HG03460 (cell line): ENCODE measurements at regions not wholly inside any gene's neighbourhood (a gene's known extent, or its start where the extent isn't known, plus 50 kb on each side); places are given as distances from the start of the nearest gene placed in this dataset.

ENCODE experiments used
- ATAC-seq: cut with Tn5 transposase; IDR thresholded peaks from one replicate; pipeline ENCODE4 v1.9.1; 2021; ENCODE audit not compliant: unreplicated experiment

DNA sequence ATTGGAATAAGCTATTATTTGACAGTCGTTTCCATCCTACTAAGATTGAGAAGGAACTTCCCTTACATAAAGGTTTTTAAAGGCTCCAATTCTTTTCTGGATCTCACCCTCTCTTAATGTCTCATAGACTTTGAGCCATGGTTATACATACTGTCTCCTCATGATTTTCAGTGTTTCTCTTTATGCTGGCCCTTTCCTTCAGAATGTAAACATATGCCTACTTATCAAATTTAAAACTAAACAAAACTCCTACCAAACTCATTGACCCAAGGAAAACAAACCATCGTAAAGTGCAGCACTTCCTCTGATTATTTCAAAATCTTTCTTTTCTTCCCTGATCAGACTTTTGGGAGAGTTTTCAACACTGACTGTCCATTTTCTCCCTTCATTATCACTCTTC is 163.4 kb upstream of the DPYD start:
- ATAC-seq: no peak

DNA sequence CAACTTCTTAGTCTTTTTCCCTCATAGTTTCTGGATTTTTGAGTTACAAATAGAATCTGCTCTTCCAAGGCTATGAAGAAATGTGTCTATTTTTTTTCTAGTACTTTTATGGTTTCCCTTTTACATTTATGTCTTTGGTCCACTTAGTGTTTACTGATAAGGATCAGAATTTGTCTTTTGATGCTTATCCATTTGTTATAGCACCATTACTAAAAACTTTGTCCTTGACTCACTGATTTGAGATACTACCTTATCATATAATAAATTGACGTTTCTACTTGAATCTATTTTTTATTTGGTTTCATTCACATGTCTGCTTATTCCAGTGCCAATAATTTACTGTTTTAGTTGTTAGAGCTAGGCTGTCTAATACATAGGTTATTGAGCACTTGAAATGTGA is 161.1 kb upstream of the DPYD start:
- ATAC-seq: no peak

DNA sequence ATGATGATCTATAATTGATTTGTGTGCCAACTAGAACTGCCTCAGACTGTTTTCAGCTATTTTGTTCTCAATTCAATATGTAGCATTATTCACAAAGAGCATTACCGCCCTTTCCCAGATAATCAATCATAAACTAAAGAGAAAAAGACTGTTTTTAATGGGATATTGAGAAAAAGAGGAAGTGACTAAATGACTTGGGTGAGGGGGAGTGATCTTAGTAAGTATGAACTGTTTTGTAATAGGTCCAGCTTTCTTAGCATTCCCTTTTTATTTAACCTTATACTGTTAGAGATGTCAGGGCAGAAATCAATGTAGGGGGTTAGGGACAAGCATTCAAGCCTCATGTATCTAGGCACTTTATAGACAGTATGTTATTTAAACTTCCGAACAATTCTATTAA is 157.8 kb upstream of the DPYD start:
- ATAC-seq: no peak

DNA sequence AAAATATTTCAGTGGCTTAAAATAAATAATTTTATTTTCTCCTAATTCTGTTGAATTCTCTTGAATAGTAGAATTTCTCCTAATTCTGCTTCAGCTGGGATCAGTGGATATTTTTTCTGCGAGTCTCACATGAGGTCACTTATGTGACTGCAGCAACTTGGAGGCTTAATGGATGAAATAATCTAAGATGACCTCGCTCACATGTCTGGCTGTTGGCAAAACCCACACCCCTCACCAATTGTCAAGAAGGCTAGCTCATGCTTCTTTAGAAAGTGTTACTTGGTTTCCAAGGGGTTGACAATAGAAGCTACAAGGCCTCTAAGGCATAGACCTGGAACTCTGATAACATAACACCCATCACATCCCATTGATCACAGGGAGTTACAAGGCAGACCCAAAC is 156.9 kb upstream of the DPYD start:
- ATAC-seq: no peak

- no peak for ATAC-seq
Observed at GRCh38 chr1:98075626-98076025, 154.8 kb upstream of the DPYD start.

GRCh38 chr1:98073823-98074222 is 153.0 kb upstream of the DPYD start:
- no peak for ATAC-seq

- no peak for ATAC-seq
Observed at GRCh38 chr1:98073106-98073505, 152.3 kb upstream of the DPYD start.

DNA sequence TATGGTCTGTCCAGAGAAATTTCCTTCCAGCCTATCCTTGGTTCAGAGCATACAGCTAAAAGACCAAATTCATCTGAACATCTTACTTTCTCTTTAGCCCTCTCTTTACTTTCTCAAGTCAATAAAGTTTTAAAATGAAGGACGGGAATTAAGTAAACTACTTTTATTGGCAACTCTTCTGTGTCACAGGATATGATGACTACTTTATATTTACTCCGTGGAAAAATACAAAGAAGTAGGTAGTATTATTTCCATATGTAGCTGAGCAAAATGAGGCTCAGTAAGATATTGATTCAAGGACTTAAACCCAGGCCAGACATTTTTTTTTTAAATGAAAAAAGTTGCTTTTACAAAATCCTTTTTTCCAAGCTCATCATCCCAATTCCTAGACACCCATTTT is 151.2 kb upstream of the DPYD start:
- ATAC-seq: no peak

DNA sequence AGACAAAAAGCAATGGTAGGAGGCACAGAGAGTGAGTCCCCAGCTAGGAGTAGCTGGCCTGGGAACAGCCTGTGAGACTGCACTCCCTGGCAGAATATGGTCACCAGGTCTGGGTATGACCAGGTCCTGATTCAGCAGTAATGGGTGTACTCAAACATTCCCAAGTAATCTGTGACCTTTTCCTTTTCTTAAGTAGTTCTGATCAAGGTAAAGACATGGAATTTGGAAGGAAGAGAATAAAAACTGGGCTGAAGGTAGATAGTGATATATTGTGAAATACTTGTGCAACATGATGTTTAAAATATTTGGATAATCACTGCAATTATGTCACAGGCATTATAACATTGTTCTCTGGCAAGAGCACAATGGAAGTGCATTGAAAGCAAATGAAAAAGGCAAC is 147.2 kb upstream of the DPYD start:
- ATAC-seq: no peak

- ATAC-seq: no peak
Observed at GRCh38 chr1:98066911-98067310, 146.1 kb upstream of the DPYD start.

- no peak for ATAC-seq
Observed at GRCh38 chr1:98059620-98060019, 138.8 kb upstream of the DPYD start.

DNA sequence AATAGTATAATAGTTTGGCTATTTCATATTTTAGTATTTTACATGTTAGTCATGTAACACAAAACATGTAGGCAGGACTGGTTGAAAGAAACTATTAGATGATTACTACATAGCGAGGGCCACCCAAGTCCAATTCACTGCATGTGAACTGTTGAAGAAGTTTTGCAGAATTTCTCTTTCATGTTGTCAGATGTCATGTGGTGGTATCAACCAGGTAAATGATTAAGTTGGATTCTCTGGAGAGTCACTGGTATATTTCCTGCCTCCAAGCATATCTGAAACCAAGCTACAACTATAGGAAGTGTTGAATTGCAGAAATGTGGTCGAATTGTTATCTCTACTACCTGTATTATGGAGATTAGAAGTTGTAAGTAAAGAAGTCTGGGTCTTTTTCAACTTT is 137.8 kb upstream of the DPYD start:
- ATAC-seq: no peak

DNA sequence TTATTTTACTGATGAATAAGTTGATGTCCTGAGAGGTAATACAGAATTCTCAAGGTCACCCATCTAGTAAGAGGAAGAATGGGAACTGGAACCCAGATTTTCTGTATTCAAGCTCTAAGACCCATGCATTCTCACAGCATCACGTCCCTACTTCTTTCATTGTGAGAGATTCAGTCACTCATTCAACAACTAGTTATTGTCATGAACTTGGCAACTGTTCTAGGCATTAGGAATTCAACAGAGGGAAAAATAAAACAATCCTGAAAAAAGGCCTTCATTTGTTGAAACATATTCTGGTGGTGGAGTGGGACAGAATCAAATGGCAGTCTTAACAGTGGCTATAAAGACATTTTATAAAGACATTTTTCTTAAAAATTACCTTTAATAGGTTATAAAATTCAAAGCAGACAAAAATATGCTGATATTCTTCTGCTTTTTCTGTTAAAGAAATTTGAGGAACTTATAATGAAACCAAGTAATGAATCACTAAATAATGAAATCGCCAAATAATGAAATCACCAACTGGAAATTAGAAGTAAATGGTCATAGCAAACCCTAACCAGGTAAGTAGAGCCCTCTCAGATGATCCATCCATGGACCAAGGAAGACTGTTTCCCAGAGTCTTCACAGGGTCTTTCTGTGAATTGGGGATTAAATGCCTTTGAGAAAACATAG is 136.5 kb upstream of the DPYD start:
- no peak for ATAC-seq

- ATAC-seq: no peak
Observed at GRCh38 chr1:98056781-98057180, 135.9 kb upstream of the DPYD start.

DNA sequence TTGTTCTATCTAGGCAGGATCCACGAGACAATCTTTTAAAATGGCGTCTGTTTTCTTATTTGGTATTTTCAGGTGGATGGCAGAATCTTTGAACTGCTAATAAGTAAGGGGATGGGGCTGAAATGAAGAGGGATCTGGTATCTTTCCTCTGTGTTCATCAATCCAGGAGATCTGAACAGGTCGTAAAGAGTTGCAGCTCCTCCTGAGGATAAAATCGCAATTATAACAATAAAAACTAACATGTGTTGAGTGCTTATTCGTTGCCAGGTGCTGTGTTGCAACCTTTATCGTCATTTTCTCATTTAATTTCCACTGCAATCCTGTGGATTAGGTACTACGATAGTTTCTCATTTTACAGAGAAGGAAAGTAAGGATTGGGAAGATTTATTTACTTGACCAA is 134.6 kb upstream of the DPYD start:
- ATAC-seq: no peak

DNA sequence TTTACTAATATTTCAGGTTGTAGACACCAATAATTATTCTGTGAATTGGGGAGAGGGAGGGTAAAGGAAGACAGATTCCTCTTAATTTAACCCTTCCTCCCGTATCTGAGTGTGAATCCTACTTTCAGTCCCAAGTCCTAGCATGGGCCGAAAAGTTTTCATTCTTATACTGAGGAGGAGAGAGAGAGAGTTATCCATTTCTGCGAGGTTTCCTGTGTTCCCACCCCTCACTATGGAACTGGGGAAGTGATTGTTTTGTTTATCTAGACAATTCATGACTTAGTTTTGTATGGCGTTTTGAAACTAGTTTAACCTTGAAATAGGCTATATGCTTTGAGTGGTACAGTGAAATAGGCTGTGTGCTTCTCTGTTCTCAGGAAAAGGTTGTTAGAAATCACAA is 134.0 kb upstream of the DPYD start:
- ATAC-seq: no peak

DNA sequence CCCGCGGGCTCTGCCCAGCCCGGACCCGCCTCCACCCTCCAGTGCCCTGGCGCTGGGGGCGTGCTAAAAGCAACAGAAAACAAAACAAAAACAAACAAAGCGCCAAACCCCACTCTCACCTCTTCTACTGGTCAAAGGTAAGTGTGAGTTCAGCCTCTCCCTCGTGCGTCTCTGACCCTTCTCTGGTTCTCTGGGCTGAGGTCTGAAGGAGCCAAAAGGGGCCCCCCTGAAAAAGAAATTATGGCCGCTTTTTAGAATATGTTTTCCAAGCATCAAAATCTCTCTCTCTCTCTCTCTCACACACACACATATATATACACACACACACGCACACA is 133.5 kb upstream of the DPYD start:
- no peak for ATAC-seq

GRCh38 chr1:98053471-98054366 is 132.9 kb upstream of the DPYD start:
- peak; percentile 94 for ATAC-seq

DNA sequence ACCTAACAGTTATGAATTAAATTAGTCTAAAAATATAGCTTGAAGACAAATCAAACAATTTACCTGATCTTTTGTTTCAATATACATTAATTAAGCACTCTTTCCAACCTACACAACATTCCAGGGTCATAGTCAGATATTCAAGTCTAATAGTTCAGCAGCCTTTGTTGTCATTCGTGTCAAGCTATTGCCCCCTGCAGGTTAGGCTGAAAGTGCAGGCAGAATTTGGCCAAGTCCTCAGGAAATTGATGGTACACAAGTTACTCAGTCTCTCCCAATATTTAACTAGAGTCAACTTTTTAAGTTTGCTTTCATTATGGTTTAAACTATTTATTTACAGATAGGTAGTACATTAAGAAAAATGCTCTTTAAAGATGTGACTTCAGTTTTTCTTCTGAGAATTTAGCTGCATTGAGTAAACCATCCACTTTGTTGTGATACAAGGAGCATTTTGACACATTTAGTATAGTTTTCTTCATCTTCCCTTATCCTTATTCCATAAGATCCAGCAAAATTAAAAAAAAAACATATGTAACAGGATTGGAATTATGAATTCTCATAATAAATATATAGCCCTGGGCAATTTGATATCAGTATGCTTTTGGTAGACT is 130.3 kb upstream of the DPYD start:
- no peak for ATAC-seq

- ATAC-seq: no peak
Observed at GRCh38 chr1:98049370-98050135, 128.7 kb upstream of the DPYD start.

- no peak for ATAC-seq
Observed at GRCh38 chr1:98048751-98049325, 128.0 kb upstream of the DPYD start.
